ENCODE measurements at regions not wholly inside any gene's neighbourhood (a gene's known extent, or its start where the extent isn't known, plus 50 kb on each side); places are given as distances from the start of the nearest gene placed in this dataset.

GRCh38 chr1:30507401-30508174 lies 215.8 kb downstream of the MATN1 start:
- no peak for DNase-seq (ENCODE audit: low spot score in 2 of 2)
- H3K36me3 ChIP-seq = no peaks in the 10 kb centered on the region
- H3K27me3 ChIP-seq = no peaks in the 10 kb centered on the region

DNA sequence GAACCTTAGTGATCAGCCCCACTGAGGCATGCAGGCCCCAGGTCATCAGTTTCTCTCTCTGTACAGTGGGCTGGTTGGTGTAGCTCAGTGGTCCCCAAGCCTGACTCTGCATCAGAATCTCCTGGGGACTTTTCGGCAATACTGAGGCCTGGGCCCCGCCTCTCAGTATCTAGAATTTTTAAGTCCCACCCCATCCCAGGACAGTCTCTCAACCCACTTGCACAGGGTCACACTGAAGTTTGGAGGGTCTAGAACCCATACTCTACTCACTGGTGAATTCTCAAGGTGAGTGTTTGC lies 216.4 kb downstream of the MATN1 start:
- Histone ChIP-seq H3K4me3 (no peak overlapping the region), H3K27ac (no peak overlapping the region), H3K4me1 (no peaks in the 10 kb centered on the region), H3K36me3 (no peaks in the 10 kb centered on the region), H3K9me3 (no peaks in the 10 kb centered on the region), H3K27me3 (no peaks in the 10 kb centered on the region)
- intact Hi-C loops (cut with DNase I) = no loop called here
- TF ChIP-seq CTCF (IDR thresholded peaks at IDR 0.05) = no peak
- no peak for DNase-seq (ENCODE audit: low spot score in 2 of 2)

More at GRCh38 chr1:30507401-30508174, 215.8 kb downstream of the MATN1 start:
- Histone ChIP-seq H3K4me3 (no peak overlapping the region), H3K9me3 (no peaks in the 10 kb centered on the region), H3K27ac (no peak overlapping the region), H3K4me1 (no peaks in the 10 kb centered on the region)
- intact Hi-C loops (cut with DNase I) = no loop called here
- TF ChIP-seq CTCF (IDR thresholded peaks at IDR 0.05) = no peak

GRCh38 chr1:30506291-30507015 lies 216.9 kb downstream of the MATN1 start:
- no peak for DNase-seq (ENCODE audit: low spot score in 2 of 2)
- Histone ChIP-seq H3K27ac (no peak overlapping the region), H3K27me3 (no peaks in the 10 kb centered on the region), H3K36me3 (no peaks in the 10 kb centered on the region), H3K4me1 (no peaks in the 10 kb centered on the region), H3K4me3 (no peak overlapping the region), H3K9me3 (no peaks in the 10 kb centered on the region)
- intact Hi-C loops (cut with DNase I) = no loop called here
- no peak for TF ChIP-seq CTCF (IDR thresholded peaks at IDR 0.05)

- Histone ChIP-seq H3K36me3 (no peaks in the 10 kb centered on the region), H3K9me3 (no peaks in the 10 kb centered on the region), H3K4me3 (no peak overlapping the region), H3K4me1 (no peaks in the 10 kb centered on the region), H3K27me3 (no peaks in the 10 kb centered on the region), H3K27ac (no peak overlapping the region)
- no peak for DNase-seq (ENCODE audit: low spot score in 2 of 2)
- intact Hi-C loops (cut with DNase I) = no loop called here
- no peak for TF ChIP-seq CTCF (IDR thresholded peaks at IDR 0.05)
These were observed 217.5 kb downstream of the MATN1 start for GRCh38 chr1:30505853-30506252.

- no peak for DNase-seq (ENCODE audit: low spot score in 2 of 2)
- intact Hi-C loops (cut with DNase I) = no loop called here
- no peak overlapping the region for H3K4me3 ChIP-seq
These were observed 230.9 kb downstream of the MATN1 start for GRCh38 chr1:30492451-30492850.

More at GRCh38 chr1:30492451-30492850, 230.9 kb downstream of the MATN1 start:
- no peak overlapping the region for H3K27ac ChIP-seq
- no peaks in the 10 kb centered on the region for H3K36me3 ChIP-seq
- TF ChIP-seq CTCF (IDR thresholded peaks at IDR 0.05) = no peak
- H3K4me1 ChIP-seq = no peaks in the 10 kb centered on the region
- no peaks in the 10 kb centered on the region for H3K9me3 ChIP-seq
- H3K27me3 ChIP-seq = no peaks in the 10 kb centered on the region
